ENCODE measurements at regions not wholly inside any gene's neighbourhood (a gene's known extent, or its start where the extent isn't known, plus 50 kb on each side); places are given as distances from the start of the nearest gene placed in this dataset.

- WGBS (ENCODE audit: low lambda C conversion rate, missing lambda C conversion rate) = 87% methylated on average over 2 of the region's 2 CpGs
- no peaks in the 10 kb centered on the region for H3K27me3 ChIP-seq
- TF ChIP-seq EZH2 (IDR thresholded peaks at IDR 0.05; ENCODE audit: borderline replicate concordance) (no peak), EZH2phosphoT487 (IDR thresholded peaks at IDR 0.05; ENCODE audit: low read depth, severe bottlenecking, unreplicated experiment) (no peak), CTCF (IDR thresholded peaks at IDR 0.05; ENCODE audit: poor library complexity) (no peak)
Measured at GRCh38 chr16:87163637-87164036, 153.6 kb downstream of the C16orf95 start.

GRCh38 chr16:87165151-87165550 lies 152.0 kb downstream of the C16orf95 start:
- no peak overlapping the region for H3K4me3 ChIP-seq
- no peak for DNase-seq (ENCODE audit: low spot score)
- 83% methylated on average over 4 of the region's 4 CpGs for WGBS (ENCODE audit: low lambda C conversion rate, missing lambda C conversion rate)
- no peak overlapping the region for H3K4me2 ChIP-seq
- no peaks in the 10 kb centered on the region for H3K27me3 ChIP-seq
- H3K9me3 ChIP-seq (ENCODE audit: low read depth) = no peaks in the 10 kb centered on the region
- no peaks in the 10 kb centered on the region for H3K36me3 ChIP-seq (replicated peaks; ENCODE audit: insufficient read depth, low read depth)
- no peak for TF ChIP-seq EZH2 (IDR thresholded peaks at IDR 0.05; ENCODE audit: borderline replicate concordance)
- no peak for TF ChIP-seq CTCF (IDR thresholded peaks at IDR 0.05; ENCODE audit: poor library complexity)
- TF ChIP-seq EZH2phosphoT487 (IDR thresholded peaks at IDR 0.05; ENCODE audit: low read depth, severe bottlenecking, unreplicated experiment) = no peak
- no peaks in the 10 kb centered on the region for H3K79me2 ChIP-seq
- H3K27ac ChIP-seq = no peak overlapping the region
- H2AFZ ChIP-seq = no peak overlapping the region
- no peaks in the 10 kb centered on the region for H3K4me1 ChIP-seq (ENCODE audit: insufficient read depth)
- H3K9me2 ChIP-seq (replicated peaks; ENCODE audit: insufficient read depth) = no peaks in the 10 kb centered on the region
- no peaks in the 10 kb centered on the region for H4K20me1 ChIP-seq (ENCODE audit: insufficient read depth, poor library complexity, severe bottlenecking)

More at GRCh38 chr16:87163637-87164036, 153.6 kb downstream of the C16orf95 start:
- H3K79me2 ChIP-seq = no peaks in the 10 kb centered on the region
- no peaks in the 10 kb centered on the region for H3K9me2 ChIP-seq (replicated peaks; ENCODE audit: insufficient read depth)
- no peaks in the 10 kb centered on the region for H3K4me1 ChIP-seq (ENCODE audit: insufficient read depth)
- no peaks in the 10 kb centered on the region for H4K20me1 ChIP-seq (ENCODE audit: insufficient read depth, poor library complexity, severe bottlenecking)
- no peak overlapping the region for H2AFZ ChIP-seq
- no peak overlapping the region for H3K4me3 ChIP-seq
- no peaks in the 10 kb centered on the region for H3K9me3 ChIP-seq (ENCODE audit: low read depth)
- no peaks in the 10 kb centered on the region for H3K36me3 ChIP-seq (replicated peaks; ENCODE audit: insufficient read depth, low read depth)
- no peak for DNase-seq (ENCODE audit: low spot score)
- no peak overlapping the region for H3K4me2 ChIP-seq
- no peak overlapping the region for H3K27ac ChIP-seq

GRCh38 chr16:87165885-87166284 lies 151.3 kb downstream of the C16orf95 start:
- no peaks in the 10 kb centered on the region for H3K4me1 ChIP-seq (ENCODE audit: insufficient read depth)
- H3K79me2 ChIP-seq = no peaks in the 10 kb centered on the region
- 62% methylated on average over 9 of the region's 9 CpGs for WGBS (ENCODE audit: low lambda C conversion rate, missing lambda C conversion rate)
- no peaks in the 10 kb centered on the region for H3K27me3 ChIP-seq
- TF ChIP-seq EZH2 (IDR thresholded peaks at IDR 0.05; ENCODE audit: borderline replicate concordance) = no peak
- no peaks in the 10 kb centered on the region for H3K9me2 ChIP-seq (replicated peaks; ENCODE audit: insufficient read depth)
- H3K36me3 ChIP-seq (replicated peaks; ENCODE audit: insufficient read depth, low read depth) = no peaks in the 10 kb centered on the region
- DNase-seq (ENCODE audit: low spot score) = no peak
- H3K4me3 ChIP-seq = no peak overlapping the region
- H3K27ac ChIP-seq = no peak overlapping the region
- H2AFZ ChIP-seq = no peak overlapping the region
- H4K20me1 ChIP-seq (ENCODE audit: insufficient read depth, poor library complexity, severe bottlenecking) = no peaks in the 10 kb centered on the region
- H3K9me3 ChIP-seq (ENCODE audit: low read depth) = no peaks in the 10 kb centered on the region
- H3K4me2 ChIP-seq = no peak overlapping the region

GRCh38 chr16:87166321-87166720 lies 150.9 kb downstream of the C16orf95 start:
- Histone ChIP-seq H4K20me1 (ENCODE audit: insufficient read depth, poor library complexity, severe bottlenecking) (no peaks in the 10 kb centered on the region), H3K4me2 (no peak overlapping the region), H3K79me2 (no peaks in the 10 kb centered on the region), H3K27me3 (no peaks in the 10 kb centered on the region), H3K9me2 (replicated peaks; ENCODE audit: insufficient read depth) (no peaks in the 10 kb centered on the region), H3K4me3 (no peak overlapping the region), H2AFZ (no peak overlapping the region), H3K27ac (no peak overlapping the region), H3K4me1 (ENCODE audit: insufficient read depth) (no peaks in the 10 kb centered on the region), H3K36me3 (replicated peaks; ENCODE audit: insufficient read depth, low read depth) (no peaks in the 10 kb centered on the region), H3K9me3 (ENCODE audit: low read depth) (no peaks in the 10 kb centered on the region)
- DNase-seq (ENCODE audit: low spot score) = no peak
- no peak for TF ChIP-seq CTCF (IDR thresholded peaks at IDR 0.05; ENCODE audit: poor library complexity)
- WGBS (ENCODE audit: low lambda C conversion rate, missing lambda C conversion rate) = 77% methylated on average over 9 of the region's 9 CpGs

Data from hepatocyte (in vitro differentiated cells).